OCI-LY1 (cell line): ENCODE measurements at regions not wholly inside any gene's neighbourhood (a gene's known extent, or its start where the extent isn't known, plus 50 kb on each side); places are given as distances from the start of the nearest gene placed in this dataset.

ENCODE experiments used
- EZH2 ChIP-seq: fragments of 200-600 bp; sonication (generic), shearing (Covaris generic); IDR thresholded peaks from 2 replicates; pipeline ENCODE4 v1.8.0; 2017; ENCODE audit warnings: borderline replicate concordance, mixed run types, mild to moderate bottlenecking, antibody characterized with exemption, low read length, moderate library complexity, mixed read lengths
- TF ChIP-seq, protein P1 (sequence below): fragments of 200-600 bp; sonication (generic), shearing (Covaris generic); IDR thresholded peaks from 2 replicates; pipeline ENCODE4 v1.5.1; 2017; ENCODE audit warnings: mild to moderate bottlenecking, antibody characterized with exemption, low read length, moderate library complexity, mixed read lengths

- TF ChIP-seq, protein P1, sequence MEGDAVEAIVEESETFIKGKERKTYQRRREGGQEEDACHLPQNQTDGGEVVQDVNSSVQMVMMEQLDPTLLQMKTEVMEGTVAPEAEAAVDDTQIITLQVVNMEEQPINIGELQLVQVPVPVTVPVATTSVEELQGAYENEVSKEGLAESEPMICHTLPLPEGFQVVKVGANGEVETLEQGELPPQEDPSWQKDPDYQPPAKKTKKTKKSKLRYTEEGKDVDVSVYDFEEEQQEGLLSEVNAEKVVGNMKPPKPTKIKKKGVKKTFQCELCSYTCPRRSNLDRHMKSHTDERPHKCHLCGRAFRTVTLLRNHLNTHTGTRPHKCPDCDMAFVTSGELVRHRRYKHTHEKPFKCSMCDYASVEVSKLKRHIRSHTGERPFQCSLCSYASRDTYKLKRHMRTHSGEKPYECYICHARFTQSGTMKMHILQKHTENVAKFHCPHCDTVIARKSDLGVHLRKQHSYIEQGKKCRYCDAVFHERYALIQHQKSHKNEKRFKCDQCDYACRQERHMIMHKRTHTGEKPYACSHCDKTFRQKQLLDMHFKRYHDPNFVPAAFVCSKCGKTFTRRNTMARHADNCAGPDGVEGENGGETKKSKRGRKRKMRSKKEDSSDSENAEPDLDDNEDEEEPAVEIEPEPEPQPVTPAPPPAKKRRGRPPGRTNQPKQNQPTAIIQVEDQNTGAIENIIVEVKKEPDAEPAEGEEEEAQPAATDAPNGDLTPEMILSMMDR, result no peak
- no peak for TF ChIP-seq EZH2
These were observed 352.0 kb downstream of the HHIPL2 start for GRCh38 chr1:222195857-222196256.
